CD4-positive, alpha-beta T cell (primary cell): ENCODE measurements at regions not wholly inside any gene's neighbourhood (a gene's known extent, or its start where the extent isn't known, plus 50 kb on each side); places are given as distances from the start of the nearest gene placed in this dataset.

Experiments
- ATAC-seq: fragments of 200-7000 bp; cut with Tn5 transposase; one replicate; pipeline ENCODE4 v1.10.0; 2022; ENCODE audit warnings: mild to moderate bottlenecking; ENCODE audit not compliant: poor library complexity
- CTCF ChIA-PET: fragments of 350-600 bp; sonication (Branson Sonifier 250); formaldehyde crosslinking; loops from one replicate; lab custom pipeline; 2021; ENCODE audit warnings: antibody characterized with exemption, inconsistent platforms; lab: Charles Lee
- POLR2A ChIA-PET: fragments of 350-600 bp; sonication (Branson Sonifier 250); formaldehyde crosslinking; loops from one replicate; lab custom pipeline; 2021; ENCODE audit warnings: antibody characterized with exemption, inconsistent platforms; lab: Charles Lee
- DNase-seq, 14 experiments: peaks; one replicate each; pipeline ENCODE4 v3.0.0-alpha.2; 2013 to 2020; ENCODE audit warnings: mixed read lengths in 2 of 14
- H3K27ac ChIP-seq, 2 donors: one replicate each; pipeline versions ENCODE4 v1.5.1 to v1.7.0; 2013; ENCODE audit warnings: low read length in 2 of 2, low read depth in 1 of 2, mild to moderate bottlenecking in 1 of 2
- H3K27me3 ChIP-seq, 2 experiments: 1 replicate in 1 of 2; 2 replicates in 1 of 2; pipeline versions ENCODE4 v1.6.1 to v1.7.0; 2013; ENCODE audit warnings: low read length in 2 of 2, control low read depth in 1 of 2, mild to moderate bottlenecking in 1 of 2, moderate library complexity in 1 of 2; ENCODE audit not compliant: insufficient read depth in 2 of 2, control insufficient read depth in 1 of 2
- H3K36me3 ChIP-seq: one replicate; pipeline ENCODE4 v1.6.1; 2013; ENCODE audit warnings: low read length, control low read depth; ENCODE audit not compliant: insufficient read depth
- H3K4me1 ChIP-seq: one replicate; pipeline ENCODE4 v1.6.1; 2013; ENCODE audit warnings: low read length, control low read depth; ENCODE audit not compliant: insufficient read depth
- H3K4me3 ChIP-seq: one replicate; pipeline ENCODE4 v1.5.1; 2013; ENCODE audit warnings: mild to moderate bottlenecking, low read length, moderate library complexity
- H3K9me3 ChIP-seq, 2 experiments: 1 replicate in 1 of 2; 2 replicates in 1 of 2; pipeline versions ENCODE4 v1.6.1 to v1.7.0; 2013; ENCODE audit warnings: low read length in 2 of 2, mild to moderate bottlenecking in 2 of 2, control low read depth in 1 of 2, moderate library complexity in 1 of 2; ENCODE audit not compliant: control insufficient read depth in 1 of 2, insufficient read depth in 1 of 2
- H3K27ac Mint-ChIP-seq: one replicate; pipeline ENCODE4 v1.8.0; 2020; ENCODE audit warnings: mixed read lengths
- H3K27me3 Mint-ChIP-seq: one replicate; pipeline ENCODE4 v1.8.0; 2021; ENCODE audit warnings: mixed read lengths
- H3K36me3 Mint-ChIP-seq: one replicate; pipeline ENCODE4 v1.8.0; 2021; ENCODE audit warnings: low read depth, mixed read lengths
- H3K4me1 Mint-ChIP-seq: one replicate; pipeline ENCODE4 v1.8.0; 2021; ENCODE audit warnings: low read depth, mixed read lengths
- H3K4me3 Mint-ChIP-seq: one replicate; pipeline ENCODE4 v1.8.0; 2020; ENCODE audit warnings: mild to moderate bottlenecking, mixed read lengths
- H3K9me3 Mint-ChIP-seq: one replicate; pipeline ENCODE4 v1.8.0; 2020; ENCODE audit warnings: mixed read lengths
- CTCF ChIP-seq: fragments of 200-600 bp; IDR thresholded peaks from one replicate; pipeline ENCODE4 v1.8.0; 2022; ENCODE audit warnings: antibody characterized with exemption, mild to moderate bottlenecking
- intact Hi-C, 2 experiments: fragments of 100-400 bp; cut with DNase I in 1 of 2; cut with micrococcal nuclease in 1 of 2; formaldehyde crosslinking; loops; one replicate each; pipeline versions ENCODE4 v1.15.1 to v1.9.0; 2023 to 2025; cut with DNase I, micrococcal nuclease

GRCh38 chr5:166412191-166412590 is 1879.3 kb upstream of the WWC1 start:
- peaks cover 15% of the 10 kb centered on the region for H3K9me3 Mint-ChIP-seq
- intact Hi-C loops: no loop called here
- no peaks in the 10 kb centered on the region for H3K27me3 Mint-ChIP-seq
- H3K36me3 Mint-ChIP-seq: no peaks in the 10 kb centered on the region
- H3K4me3 ChIP-seq: no peak overlapping the region
- H3K4me3 Mint-ChIP-seq: no peak overlapping the region
- no peaks in the 10 kb centered on the region for H3K36me3 ChIP-seq
- ChIA-PET POLR2A (no interaction called here), CTCF (no interaction called here)
- TF ChIP-seq CTCF: no peak
- H3K9me3 ChIP-seq: peaks cover 0 to 4% of the 10 kb centered on the region in 2 experiments
- no peak for DNase-seq
- H3K4me1 ChIP-seq: no peaks in the 10 kb centered on the region
- H3K27ac Mint-ChIP-seq: no peak overlapping the region
- no peak for ATAC-seq
- H3K27ac ChIP-seq: no peak overlapping the region
- H3K4me1 Mint-ChIP-seq: no peaks in the 10 kb centered on the region
- H3K27me3 ChIP-seq: no peaks in the 10 kb centered on the region

- no peak for TF ChIP-seq CTCF
Measured at GRCh38 chr5:166427211-166427610, 1864.2 kb upstream of the WWC1 start.

GRCh38 chr5:166428264-166428803 is 1863.1 kb upstream of the WWC1 start:
- Mint-ChIP-seq H3K36me3 (no peaks in the 10 kb centered on the region), H3K4me3 (no peak overlapping the region), H3K9me3 (peaks cover 20% of the 10 kb centered on the region), H3K27ac (no peak overlapping the region), H3K4me1 (no peaks in the 10 kb centered on the region), H3K27me3 (no peaks in the 10 kb centered on the region)
- H3K9me3 ChIP-seq: peaks cover 0 to 11% of the 10 kb centered on the region in 2 experiments
- ChIA-PET POLR2A (no interaction called here), CTCF (no interaction called here)
- intact Hi-C loops: no loop called here
- ATAC-seq (no peak), DNase-seq (no peak)
- no peaks in the 10 kb centered on the region for H3K36me3 ChIP-seq
- H3K27ac ChIP-seq: no peak overlapping the region
- H3K4me1 ChIP-seq: no peaks in the 10 kb centered on the region
- no peak for TF ChIP-seq CTCF
- no peak overlapping the region for H3K4me3 ChIP-seq
- no peaks in the 10 kb centered on the region for H3K27me3 ChIP-seq

More at GRCh38 chr5:166427211-166427610, 1864.2 kb upstream of the WWC1 start:
- Mint-ChIP-seq H3K9me3 (peaks cover 15% of the 10 kb centered on the region), H3K4me1 (no peaks in the 10 kb centered on the region), H3K27ac (no peak overlapping the region), H3K27me3 (no peaks in the 10 kb centered on the region), H3K4me3 (no peak overlapping the region), H3K36me3 (no peaks in the 10 kb centered on the region)
- DNase-seq (no peak), ATAC-seq (no peak)
- H3K36me3 ChIP-seq: no peaks in the 10 kb centered on the region
- intact Hi-C loops: no loop called here
- H3K4me3 ChIP-seq: no peak overlapping the region
- H3K27ac ChIP-seq: no peak overlapping the region
- peaks cover 0 to 11% of the 10 kb centered on the region in 2 experiments for H3K9me3 ChIP-seq
- H3K4me1 ChIP-seq: no peaks in the 10 kb centered on the region
- no peaks in the 10 kb centered on the region for H3K27me3 ChIP-seq
- ChIA-PET CTCF (no interaction called here), POLR2A (no interaction called here)
